Vagina (tissue), 2 donors: ENCODE measurements at regions not wholly inside any gene's neighbourhood (a gene's known extent, or its start where the extent isn't known, plus 50 kb on each side); places are given as distances from the start of the nearest gene placed in this dataset.

Experiments used
- POLR2A ChIP-seq, 2 donors: fragments of 450-650 bp; IDR thresholded peaks; one replicate each; pipeline ENCODE4 v1.6.1; 2017; ENCODE audit warnings: antibody characterized with exemption in 2 of 2, mild to moderate bottlenecking in 2 of 2, moderate library complexity in 2 of 2
- TF ChIP-seq, protein P1 (sequence below), 3 experiments: fragments of 450-650 bp in 2 of 3; fragments of 200-600 bp in 1 of 3; sonication (generic) in 1 of 3; IDR thresholded peaks; one replicate each; pipeline ENCODE4 v1.5.1; 2017 to 2019; ENCODE audit warnings: antibody characterized with exemption in 3 of 3, mild to moderate bottlenecking in 2 of 3, moderate library complexity in 2 of 3

DNA sequence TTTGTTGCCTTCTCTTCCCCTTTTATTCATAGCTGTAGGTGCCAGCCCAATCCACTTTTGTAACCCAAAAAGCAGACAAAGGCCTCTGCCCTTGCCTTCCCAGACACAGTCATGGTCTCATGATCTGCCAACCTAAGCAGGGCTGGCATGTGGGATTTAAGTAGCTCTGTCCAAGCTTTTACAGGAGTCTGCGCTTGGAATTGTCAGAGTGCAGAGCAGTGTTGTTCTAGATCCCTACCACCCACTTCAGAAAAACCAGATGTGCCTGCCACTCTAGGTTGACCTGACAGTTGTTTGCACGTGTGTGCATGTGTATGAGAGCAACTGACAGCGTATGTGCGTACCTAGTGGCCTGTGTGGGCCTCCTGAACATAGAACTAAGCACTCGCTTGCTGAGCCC, 87.8 kb upstream of the SPRY4 start:
- TF ChIP-seq, protein P1, sequence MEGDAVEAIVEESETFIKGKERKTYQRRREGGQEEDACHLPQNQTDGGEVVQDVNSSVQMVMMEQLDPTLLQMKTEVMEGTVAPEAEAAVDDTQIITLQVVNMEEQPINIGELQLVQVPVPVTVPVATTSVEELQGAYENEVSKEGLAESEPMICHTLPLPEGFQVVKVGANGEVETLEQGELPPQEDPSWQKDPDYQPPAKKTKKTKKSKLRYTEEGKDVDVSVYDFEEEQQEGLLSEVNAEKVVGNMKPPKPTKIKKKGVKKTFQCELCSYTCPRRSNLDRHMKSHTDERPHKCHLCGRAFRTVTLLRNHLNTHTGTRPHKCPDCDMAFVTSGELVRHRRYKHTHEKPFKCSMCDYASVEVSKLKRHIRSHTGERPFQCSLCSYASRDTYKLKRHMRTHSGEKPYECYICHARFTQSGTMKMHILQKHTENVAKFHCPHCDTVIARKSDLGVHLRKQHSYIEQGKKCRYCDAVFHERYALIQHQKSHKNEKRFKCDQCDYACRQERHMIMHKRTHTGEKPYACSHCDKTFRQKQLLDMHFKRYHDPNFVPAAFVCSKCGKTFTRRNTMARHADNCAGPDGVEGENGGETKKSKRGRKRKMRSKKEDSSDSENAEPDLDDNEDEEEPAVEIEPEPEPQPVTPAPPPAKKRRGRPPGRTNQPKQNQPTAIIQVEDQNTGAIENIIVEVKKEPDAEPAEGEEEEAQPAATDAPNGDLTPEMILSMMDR (IDR thresholded peaks at IDR 0.05): no peak
- no peak for TF ChIP-seq POLR2A (IDR thresholded peaks at IDR 0.05)
